ENCODE measurements at regions not wholly inside any gene's neighbourhood (a gene's known extent, or its start where the extent isn't known, plus 50 kb on each side); places are given as distances from the start of the nearest gene placed in this dataset.
"Not testable (repeated sequence)": the region's sequence is repeated elsewhere in the genome, so short reads cannot be mapped to it uniquely, and the experiment has no call there.

DNA sequence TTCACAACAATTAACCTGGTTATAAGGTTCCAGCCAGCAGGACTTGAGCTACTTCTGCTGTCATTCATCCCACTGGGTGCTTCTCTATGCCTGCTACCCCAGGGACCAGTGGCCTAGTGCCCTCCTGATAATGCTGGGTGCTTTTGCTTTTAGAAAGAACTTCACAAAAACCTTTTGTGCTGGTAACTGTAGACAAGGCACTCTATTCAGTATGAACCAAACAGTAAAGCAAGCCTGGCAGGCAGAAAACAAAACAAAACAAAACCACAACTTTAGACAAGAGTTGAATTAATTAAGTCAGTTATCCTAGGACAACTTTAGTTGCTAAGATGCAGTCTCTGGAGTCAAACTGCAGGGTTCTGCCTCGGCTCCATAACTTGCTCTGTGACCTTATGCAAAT, 61.9 kb upstream of the ADGRL2 start:
- DNase-seq (ENCODE audit: low spot score): no peak

DNA sequence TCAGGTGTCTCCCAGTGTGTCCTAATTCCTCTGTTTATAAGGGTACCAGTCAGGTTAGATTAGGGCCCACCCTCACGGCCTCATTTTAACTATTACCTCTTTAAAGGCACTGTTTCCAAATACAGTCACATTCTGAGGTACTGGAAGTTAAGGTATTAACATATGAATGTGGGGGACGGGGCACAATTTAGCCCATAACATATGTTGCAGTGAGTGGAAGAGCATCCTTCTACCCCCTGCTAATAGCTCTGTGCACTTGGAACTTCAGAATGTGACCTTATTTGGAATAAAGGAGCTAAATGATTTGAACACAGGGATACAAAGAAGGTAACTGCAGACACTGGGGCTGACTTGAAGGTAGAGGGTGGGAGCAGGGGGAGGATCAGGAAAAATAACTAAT, 67.3 kb upstream of the ADGRL2 start:
- no peak for DNase-seq (ENCODE audit: low spot score)

DNA sequence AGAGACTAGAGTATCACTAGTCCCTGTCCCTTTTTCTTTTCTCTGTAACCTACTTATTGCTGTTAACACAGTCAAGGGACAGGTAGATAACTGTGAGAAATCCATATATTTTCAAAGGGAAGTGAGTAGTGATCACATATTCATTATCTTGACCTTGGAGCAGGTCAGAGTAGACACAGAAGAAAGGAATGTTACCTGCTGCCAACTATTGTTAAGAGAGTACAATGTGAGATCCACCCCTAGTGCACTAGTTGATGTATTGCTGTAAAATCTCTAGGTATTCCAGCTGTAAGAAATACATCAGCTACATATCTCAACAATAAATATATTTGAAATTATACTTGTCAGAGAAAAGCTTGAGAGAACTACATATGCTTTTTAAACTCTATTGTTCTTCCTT, 68.7 kb upstream of the ADGRL2 start:
- DNase-seq (ENCODE audit: low spot score): no peak

DNA sequence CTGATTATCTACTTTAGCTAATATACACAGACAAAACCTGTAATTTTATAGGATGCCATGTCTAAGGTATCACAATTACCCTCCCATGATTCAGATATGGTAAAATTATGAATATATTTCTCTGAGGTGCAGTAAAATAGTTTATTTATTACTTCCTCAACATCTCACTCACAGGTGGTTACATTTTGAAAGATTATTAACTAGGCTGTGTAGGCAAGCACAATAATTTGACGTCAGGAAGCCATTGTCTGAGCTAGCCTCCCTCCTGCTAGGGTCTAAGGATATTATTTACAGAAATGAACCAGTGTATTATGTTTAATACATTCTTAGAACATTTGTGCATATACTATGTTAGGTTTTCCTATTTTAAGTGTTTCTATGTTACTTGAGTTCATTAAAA, 69.9 kb upstream of the ADGRL2 start:
- DNase-seq (ENCODE audit: low spot score): no peak

DNA sequence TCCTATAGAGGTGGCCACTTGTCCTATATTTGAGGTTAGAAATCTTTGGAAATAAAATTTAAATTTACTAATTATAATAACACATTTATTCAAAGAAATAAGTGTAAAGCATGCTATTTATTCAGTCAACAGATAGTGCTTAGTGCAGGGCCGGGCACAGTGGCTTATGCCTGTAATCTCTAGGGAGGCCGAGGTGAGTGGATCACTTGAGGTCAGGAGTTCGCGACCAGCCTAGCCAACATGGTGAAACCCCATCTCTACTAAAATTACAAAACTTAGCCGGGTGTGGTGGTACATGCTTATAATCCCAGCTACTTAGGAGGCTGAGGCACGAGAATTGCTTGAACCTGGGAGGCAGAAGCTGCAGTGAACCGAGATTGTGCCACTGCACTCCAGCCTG, 70.4 kb upstream of the ADGRL2 start:
- DNase-seq (ENCODE audit: low spot score): not testable (repeated sequence)

DNA sequence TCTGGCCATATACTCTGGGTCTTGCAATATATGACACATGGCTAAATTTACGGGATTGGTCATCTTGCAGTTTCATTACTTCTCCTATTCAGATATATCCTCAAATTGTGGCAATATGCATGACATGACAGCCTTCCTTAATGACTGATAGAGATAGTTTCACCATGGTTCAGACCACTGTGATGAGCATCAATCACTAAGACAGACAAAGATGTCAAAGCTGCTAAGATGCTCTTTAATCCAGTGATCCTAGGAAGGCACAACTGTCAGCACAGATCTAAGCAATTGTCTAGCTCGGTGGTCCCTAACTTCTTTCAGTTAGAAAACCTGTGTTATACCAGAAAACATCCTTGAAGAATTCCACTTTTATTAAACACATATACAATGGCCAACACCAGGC, 70.9 kb upstream of the ADGRL2 start:
- DNase-seq (ENCODE audit: low spot score): no peak

DNA sequence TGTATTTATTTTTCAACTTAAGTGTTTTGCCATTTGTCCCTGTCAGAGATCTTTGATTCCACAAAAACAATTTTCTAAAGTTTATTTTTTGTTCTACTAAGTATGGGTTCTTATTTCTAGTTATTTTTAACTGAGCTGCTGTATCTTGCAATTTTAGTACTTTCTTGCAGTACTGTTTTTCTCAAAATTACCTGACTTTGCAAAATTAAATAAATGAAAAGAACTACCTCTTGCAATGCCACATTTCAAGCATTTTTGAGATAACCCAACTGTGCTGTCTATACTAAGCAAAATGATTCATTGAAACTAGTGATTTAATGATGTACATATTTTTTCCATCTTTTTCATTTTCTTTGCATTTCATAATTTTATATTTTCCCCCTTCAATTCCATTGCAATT, 71.5 kb upstream of the ADGRL2 start:
- no peak for DNase-seq (ENCODE audit: low spot score)

DNA sequence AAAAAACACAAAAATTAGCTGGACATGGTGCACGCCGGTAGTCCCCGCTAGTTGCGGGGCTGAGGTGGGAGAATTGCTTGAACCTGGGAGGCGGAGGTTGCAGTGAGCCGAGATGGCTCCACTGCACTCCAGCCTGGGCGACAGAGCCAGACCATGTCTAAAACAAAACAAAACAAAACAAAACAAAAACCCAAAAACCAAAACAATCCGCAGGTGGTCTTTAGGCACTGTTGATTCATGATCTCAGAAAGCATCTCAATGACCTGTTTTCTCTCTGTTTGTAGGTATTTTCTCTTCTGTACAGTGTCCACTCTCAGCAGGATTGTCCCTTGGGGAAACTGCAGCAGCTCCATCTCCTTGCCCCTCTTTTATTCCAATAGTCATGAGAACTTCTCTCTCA, 74.9 kb upstream of the ADGRL2 start:
- no peak for DNase-seq (ENCODE audit: low spot score)

DNA sequence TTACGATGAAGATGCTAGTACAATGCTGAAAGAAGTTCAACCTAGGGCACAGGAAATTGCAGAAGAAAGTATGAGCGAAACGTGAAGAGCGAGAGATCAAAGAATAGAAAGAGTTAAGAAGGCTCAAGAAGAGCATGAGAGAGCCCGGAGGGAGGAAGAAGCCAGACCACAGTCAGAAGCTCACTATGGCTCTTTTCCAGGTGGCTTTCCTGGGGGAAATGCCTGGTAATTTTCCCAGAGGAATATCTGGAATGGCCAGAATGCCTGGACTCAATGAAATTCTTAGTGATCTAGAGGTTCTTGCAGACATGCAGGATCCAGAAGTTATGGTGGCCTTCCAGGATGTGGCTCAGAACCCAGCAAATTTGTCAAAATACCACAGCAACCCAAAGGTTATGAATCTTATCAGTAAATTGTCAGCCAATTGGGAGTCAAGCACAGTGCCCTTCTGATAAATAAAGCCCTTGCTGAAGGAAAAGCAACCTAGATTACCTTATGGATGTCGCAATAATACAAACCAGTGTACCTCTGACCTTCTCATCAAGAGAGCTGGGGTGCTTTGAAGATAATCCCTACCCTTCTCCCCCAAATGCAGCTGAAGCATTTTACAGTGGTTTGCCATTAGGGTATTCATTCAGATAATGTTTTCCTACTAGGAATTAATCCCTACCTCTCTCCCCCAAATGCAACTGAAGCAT, 78.0 kb upstream of the ADGRL2 start:
- not testable (repeated sequence) for DNase-seq (ENCODE audit: low spot score)

DNA sequence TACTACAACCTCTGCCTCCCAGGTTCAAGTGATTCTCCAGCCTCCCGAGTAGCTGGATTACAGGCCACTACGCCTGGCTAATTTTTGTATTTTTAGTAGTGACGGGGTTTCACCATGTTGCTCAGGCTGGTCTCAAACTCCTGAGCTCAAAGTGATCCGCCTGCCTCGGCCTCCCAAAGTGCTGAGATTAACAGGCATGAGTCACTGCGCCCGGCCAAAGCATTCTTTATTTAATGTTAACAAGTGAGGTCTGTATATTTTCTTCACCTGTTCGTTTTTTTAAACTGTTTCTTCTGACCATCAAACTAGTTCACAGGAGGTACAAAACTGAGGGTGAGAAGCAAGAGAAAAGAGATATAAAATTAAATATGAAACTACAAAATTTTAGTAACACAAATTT, 80.5 kb upstream of the ADGRL2 start:
- not testable (repeated sequence) for DNase-seq (ENCODE audit: low spot score)

DNA sequence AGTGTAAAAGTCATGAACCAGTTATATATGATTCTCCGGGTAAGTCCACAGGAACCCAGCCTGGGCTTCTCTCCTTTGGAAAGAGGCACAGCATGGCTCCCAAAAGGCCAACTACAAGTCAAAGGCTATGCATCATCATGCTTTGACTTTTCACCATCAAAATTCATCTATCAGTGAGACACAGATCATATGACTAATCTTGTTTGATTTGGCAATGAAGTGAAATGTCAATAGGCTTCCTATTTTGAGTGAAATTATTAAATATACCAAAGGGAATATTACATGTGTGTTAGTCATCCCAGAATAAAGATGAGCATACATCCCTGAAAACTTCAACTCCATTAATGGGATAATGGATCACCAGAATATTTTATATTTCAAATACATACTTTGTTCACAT, 83.5 kb upstream of the ADGRL2 start:
- DNase-seq (ENCODE audit: low spot score): no peak

DNA sequence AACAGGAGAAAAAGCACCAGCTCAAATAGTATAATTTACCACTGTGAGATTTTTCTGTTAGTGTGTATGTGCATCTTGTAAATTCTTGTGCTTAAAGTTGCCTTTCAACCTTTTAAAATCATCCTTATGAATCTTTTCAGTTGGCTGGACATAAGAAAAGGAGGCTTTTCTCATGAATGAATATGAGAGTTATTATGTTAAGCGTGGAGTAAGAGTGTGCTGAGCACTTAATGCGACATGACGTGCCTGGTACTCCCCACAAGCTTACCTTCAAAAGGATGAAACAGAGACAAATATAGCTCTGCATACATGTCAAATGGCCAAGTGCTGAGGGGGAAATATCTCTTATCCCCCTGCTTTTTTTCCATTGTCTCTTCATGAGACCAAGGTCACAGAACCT, 85.3 kb upstream of the ADGRL2 start:
- no peak for DNase-seq (ENCODE audit: low spot score)

DNA sequence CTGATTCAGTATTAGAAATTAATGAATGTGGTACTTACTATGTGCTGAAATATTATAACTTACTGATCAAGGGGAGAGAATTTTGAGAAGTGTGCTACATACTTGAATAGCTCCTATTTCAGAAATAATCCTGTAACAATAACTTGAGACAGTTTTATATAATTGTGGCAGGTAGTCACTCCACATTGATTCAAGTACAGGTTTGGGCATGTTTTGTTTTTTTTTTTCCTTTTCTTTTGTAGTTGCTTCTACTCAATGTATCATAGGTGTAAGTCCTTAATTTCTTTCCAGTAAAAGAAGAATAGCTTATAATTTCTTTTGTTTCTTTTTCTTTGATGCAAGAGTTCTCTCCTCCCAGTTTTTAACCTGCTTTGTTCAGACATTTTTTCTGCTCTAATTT, 86.1 kb upstream of the ADGRL2 start:
- no peak for DNase-seq (ENCODE audit: low spot score)

DNA sequence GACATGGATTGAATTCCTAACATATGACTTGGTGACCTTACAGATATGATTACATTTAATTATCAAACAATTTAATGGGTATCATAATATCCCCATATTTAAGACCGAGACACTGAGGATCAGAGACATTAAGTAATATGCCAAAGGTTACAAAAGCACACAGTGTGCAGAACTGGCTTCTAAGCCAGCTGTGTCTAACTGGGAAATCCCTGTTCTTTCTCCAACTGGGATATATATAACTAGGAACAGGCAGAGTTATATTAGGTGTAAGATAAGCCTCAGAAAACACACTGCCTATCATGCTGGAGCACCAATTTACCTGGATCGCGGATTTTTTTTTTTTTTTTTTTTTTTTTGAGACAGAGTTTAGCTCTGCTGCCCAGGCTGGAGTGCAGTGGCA, 88.3 kb upstream of the ADGRL2 start:
- DNase-seq (ENCODE audit: low spot score): no peak

DNA sequence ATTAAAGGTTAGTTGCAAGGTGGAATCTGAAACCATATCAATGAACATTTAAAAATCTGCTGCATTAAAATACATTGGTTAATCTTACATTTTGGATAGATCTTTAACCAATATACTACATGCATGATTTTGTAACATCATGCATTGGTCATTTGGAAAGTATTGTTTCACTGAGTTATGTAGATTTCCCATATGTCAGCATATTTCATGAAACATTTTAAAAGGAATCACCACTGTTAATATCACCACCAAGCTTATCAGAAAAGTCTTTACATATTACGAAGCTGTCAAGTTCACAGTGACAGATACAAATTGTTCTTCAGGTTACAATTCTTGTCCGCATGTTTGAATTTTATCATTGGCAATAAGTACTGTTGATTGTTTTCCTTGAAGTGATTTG, 89.9 kb upstream of the ADGRL2 start:
- no peak for DNase-seq (ENCODE audit: low spot score)

DNA sequence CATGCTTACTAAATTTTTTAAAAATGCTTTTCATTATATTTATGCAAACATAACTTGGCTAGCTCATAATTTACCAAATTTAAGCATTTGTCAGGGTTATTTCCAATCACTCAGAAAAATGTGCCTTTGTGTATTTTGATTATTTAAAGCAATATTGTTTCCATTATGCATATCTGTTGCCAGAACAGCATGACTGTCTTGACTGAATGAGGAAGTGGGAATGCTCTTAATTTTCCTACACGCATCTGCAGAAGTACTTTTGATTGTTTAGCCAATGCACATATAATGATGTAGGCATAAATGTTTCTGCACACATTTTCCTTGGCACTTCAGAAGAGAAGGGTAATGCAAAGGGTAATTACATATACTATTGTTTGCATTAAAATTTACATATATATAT, 92.5 kb upstream of the ADGRL2 start:
- no peak for DNase-seq (ENCODE audit: low spot score)

DNA sequence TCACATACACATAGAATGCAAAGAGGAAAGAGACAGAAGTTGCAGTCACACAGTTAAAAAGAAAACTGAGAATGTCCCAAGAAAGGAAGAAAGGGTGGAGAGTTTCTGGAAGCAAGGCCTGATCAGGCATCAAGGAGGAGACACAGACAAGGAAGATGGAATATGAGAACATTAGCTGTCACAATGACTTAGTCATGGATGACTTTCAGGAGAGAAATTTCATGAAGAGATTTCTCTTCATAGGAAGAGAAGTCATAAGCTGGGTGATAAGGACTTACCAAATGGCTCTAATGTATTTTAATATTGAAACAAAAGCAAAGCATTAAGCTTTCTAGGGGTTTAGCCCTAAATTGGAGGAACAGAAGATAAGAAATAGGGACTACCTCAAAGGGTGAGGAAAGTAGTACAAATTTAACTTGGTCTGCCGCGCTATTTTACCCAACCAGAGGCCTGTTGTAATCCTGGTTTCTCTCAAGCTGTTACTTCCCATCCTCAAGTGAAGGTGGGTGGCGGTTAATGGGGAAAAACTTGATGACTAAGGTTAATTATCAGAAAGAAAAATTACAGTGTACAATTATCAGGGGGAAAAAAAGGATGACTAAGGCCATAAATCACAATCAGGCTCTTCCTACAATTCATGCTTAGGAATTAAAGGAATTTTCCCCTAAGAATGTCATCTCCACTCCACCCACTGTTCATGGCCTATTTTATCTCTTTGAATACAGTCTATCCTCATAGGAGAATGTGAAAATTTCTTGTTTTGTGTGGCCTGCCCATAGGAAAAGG, 93.9 kb upstream of the ADGRL2 start:
- no peak for DNase-seq (ENCODE audit: low spot score)

DNA sequence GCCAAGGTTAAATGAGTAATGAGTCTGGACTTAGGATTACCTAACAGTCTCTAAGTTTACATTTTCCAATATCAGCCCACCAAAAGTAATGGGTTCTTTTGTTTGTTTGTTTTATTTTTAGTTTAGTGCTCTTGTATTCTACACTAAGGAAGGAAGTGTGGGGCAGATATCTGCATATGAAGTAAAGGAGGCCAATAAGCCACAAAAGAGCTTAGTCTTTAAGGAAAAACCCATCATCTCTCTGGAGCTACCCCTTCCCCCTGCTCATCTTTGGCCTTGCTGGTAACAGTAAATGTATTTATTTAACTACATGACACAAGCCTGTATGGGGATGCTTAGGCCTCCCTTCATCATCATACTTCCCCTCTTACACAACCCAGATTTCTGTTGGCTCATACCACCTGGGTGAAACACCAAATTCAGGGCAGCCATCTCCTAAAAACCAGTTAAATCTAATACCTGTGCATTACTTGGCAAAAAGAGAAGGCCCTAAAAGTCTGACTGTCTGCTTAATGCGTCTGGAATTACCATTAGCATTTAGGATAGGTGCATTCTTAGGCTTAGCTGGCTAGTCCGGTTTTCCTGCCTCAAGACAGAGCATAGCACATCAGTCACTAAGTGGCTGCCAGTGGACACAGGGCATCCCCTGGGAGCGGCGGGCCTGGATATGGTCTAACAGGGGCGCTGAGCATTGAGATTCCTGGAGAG, 96.8 kb upstream of the ADGRL2 start:
- no peak for DNase-seq (ENCODE audit: low spot score)

DNA sequence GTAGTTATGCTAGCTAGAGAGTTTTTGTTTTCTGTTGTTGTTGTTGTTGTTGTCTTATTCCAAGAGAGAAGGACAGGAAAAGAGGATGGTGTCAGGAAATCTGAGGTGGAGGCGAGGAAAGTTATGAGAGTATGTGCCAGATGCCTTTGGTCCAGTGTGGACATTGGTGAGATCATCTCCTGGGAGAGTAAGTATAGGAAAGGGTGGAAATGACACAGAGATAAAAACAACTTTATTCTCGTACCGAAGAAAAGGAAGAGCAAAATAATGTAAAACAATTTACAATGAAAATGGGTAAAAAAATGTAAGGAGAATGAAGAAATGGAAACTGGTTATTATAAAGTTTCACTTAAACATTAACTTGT, 97.4 kb upstream of the ADGRL2 start:
- DNase-seq (ENCODE audit: low spot score): no peak

DNA sequence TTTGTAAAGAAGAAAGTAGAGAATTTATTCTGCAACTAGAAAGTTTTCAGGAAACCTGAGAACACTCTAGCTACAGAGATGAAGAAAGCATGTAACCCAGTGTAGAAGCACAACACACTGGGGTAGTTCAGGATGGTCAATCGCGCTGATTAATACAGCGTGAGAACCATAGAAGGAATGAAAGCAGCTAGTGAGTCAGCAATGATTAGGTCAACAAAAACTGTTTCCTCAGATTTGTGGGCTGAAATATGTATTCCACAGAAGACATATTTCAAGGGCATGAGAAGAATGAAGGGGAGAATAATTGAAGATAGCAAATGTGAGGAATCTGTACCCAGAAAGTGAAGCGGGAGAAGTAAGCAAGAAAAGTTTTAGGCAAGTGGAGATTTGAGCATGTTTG, 97.8 kb upstream of the ADGRL2 start:
- DNase-seq (ENCODE audit: low spot score): no peak

DNA sequence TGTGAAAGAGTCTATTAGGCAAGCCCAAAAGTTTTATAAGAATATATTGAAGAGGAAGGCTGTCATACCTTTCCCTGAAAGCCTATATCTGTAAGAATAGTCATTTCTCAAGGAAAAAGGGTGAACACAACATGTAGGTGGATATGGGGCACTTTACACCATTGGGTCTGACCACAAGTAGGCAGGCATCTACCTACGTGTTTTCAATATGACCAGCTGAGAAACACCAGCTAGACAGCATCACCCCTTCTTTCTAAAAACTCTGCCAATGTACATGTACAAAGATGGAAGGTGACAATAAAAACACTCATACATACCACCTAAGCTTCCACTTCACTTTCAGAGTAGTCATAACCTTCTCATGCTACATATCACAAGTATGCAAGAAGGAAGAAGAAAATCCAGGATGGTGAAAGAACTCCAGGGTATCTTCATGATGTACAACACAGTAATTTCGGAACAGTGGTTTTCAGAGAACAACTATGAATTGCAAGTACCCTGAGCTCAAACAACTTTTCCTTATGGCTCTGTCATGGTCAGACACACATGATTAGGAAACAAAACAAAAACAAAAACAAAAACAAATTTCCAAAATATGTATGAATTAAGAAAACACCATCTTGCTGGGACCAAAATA, 98.5 kb upstream of the ADGRL2 start:
- DNase-seq (ENCODE audit: low spot score): no peak

DNA sequence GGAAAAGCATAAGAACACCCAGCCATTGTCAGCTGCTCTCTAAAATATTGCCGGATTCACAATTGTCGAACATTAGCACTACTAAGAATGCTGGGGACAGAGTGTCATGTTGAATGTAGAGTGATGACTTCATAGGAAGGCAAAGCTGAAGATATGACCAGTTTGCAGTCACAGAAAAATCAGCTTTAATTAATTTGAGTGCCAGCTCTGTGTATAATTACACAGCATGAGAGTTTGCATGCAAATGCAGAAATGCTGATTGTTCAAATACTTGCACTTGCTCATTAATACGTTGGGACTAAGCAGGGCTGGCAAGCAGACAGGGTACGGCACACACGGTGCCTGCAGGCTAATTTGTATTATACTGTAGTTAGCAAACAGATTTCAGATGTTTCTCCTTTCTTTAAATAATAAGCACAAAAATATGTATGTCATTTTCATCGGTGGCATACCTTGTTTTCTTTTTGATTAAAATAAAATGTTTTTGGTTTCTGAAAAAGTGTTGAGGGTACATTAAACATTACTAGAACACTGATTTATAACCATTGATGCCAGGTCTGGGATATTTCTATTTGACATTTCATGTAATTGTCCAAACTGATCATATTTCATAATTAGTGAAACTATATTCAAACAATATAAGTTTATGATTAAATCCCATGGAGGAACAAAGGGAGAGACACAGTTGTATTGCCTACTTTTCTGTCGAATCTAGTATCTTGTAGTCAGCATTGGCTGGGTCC, 99.8 kb upstream of the ADGRL2 start:
- DNase-seq (ENCODE audit: low spot score): no peak

Data from activated CD4-positive, alpha-beta T cell treated with anti-CD3 and anti-CD28 coated beads, Interleukin-2, Interleukin-4, amounts not matched to agents 100 ng/mL and 50 ng/mL, durations not matched to agents 16 hours and 8 hours (primary cell).